ENCODE measurements at regions not wholly inside any gene's neighbourhood (a gene's known extent, or its start where the extent isn't known, plus 50 kb on each side); places are given as distances from the start of the nearest gene placed in this dataset.

- no peak for TF ChIP-seq POLR2A (IDR thresholded peaks at IDR 0.05; ENCODE audit: low read depth, low read length)
- no peak for TF ChIP-seq POLR2AphosphoS5 (IDR thresholded peaks at IDR 0.05; ENCODE audit: insufficient read depth, low read depth, low read length)
- no peak for TF ChIP-seq CTCF (IDR thresholded peaks at IDR 0.05; ENCODE audit: extremely low read depth in 1 of 2, insufficient read depth in 1 of 2, low read depth in 1 of 2, low read length in 2 of 2)
Observed at GRCh38 chr2:191537921-191538320, 140.0 kb upstream of the NABP1 start.

All from endothelial cell of umbilical vein (primary cell).